ENCODE measurements at regions not wholly inside any gene's neighbourhood (a gene's known extent, or its start where the extent isn't known, plus 50 kb on each side); places are given as distances from the start of the nearest gene placed in this dataset.
A peak's percentile ranks its signal among the peaks of the same experiment; 100 is the strongest.
"Not testable (repeated sequence)": the region's sequence is repeated elsewhere in the genome, so short reads cannot be mapped to it uniquely, and the experiment has no call there.

- FAIRE-seq, result no peak
- no peak for TF ChIP-seq POLR2A (IDR thresholded peaks at IDR 0.05; ENCODE audit: low read depth, low read length)
- DNase-seq (ENCODE audit: insufficient read length, low spot score), result no peak
These were observed 880.6 kb downstream of the LUZP2 start for GRCh38 chr11:25377466-25377865.

GRCh38 chr11:25396847-25397246, 900.0 kb downstream of the LUZP2 start:
- TF ChIP-seq POLR2A (IDR thresholded peaks at IDR 0.05; ENCODE audit: low read depth, low read length), result no peak
- no peak for FAIRE-seq
- DNase-seq (ENCODE audit: insufficient read length, low spot score), result no peak

- FAIRE-seq, result no peak
- no peak for TF ChIP-seq POLR2A (IDR thresholded peaks at IDR 0.05; ENCODE audit: low read depth, low read length)
- no peak for DNase-seq (ENCODE audit: insufficient read length, low spot score)
These were observed 911.3 kb downstream of the LUZP2 start for GRCh38 chr11:25408146-25408545.

- no peak for TF ChIP-seq POLR2A (IDR thresholded peaks at IDR 0.05; ENCODE audit: low read depth, low read length)
- FAIRE-seq (no peak), DNase-seq (ENCODE audit: insufficient read length, low spot score) (no peak)
These were observed 916.1 kb upstream of the ANO3 start for GRCh38 chr11:25415793-25416192.

- TF ChIP-seq POLR2A (IDR thresholded peaks at IDR 0.05; ENCODE audit: low read depth, low read length), result no peak
- no peak for DNase-seq (ENCODE audit: insufficient read length, low spot score)
- peak; percentile 71 for FAIRE-seq
These were observed 908.3 kb upstream of the ANO3 start for GRCh38 chr11:25423436-25424199.

- no peak for TF ChIP-seq POLR2A (IDR thresholded peaks at IDR 0.05; ENCODE audit: low read depth, low read length)
- DNase-seq (ENCODE audit: insufficient read length, low spot score), result no peak
- FAIRE-seq, result no peak
These were observed 899.6 kb upstream of the ANO3 start for GRCh38 chr11:25432376-25432775.

- TF ChIP-seq POLR2A (IDR thresholded peaks at IDR 0.05; ENCODE audit: low read depth, low read length), result no peak
- DNase-seq (ENCODE audit: insufficient read length, low spot score), result no peak
- no peak for FAIRE-seq
These were observed 896.7 kb upstream of the ANO3 start for GRCh38 chr11:25435197-25435596.

GRCh38 chr11:25436326-25436725, 895.6 kb upstream of the ANO3 start:
- no peak for TF ChIP-seq POLR2A (IDR thresholded peaks at IDR 0.05; ENCODE audit: low read depth, low read length)
- DNase-seq (ENCODE audit: insufficient read length, low spot score) (no peak), FAIRE-seq (no peak)

- TF ChIP-seq POLR2A (IDR thresholded peaks at IDR 0.05; ENCODE audit: low read depth, low read length), result no peak
- no peak for FAIRE-seq
- DNase-seq (ENCODE audit: insufficient read length, low spot score), result no peak
These were observed 890.5 kb upstream of the ANO3 start for GRCh38 chr11:25441421-25441820.

- TF ChIP-seq POLR2A (IDR thresholded peaks at IDR 0.05; ENCODE audit: low read depth, low read length), result no peak
- DNase-seq (ENCODE audit: insufficient read length, low spot score) (no peak), FAIRE-seq (no peak)
These were observed 882.8 kb upstream of the ANO3 start for GRCh38 chr11:25449091-25449490.

GRCh38 chr11:25453471-25453870, 878.5 kb upstream of the ANO3 start:
- TF ChIP-seq POLR2A (IDR thresholded peaks at IDR 0.05; ENCODE audit: low read depth, low read length), result no peak
- FAIRE-seq (no peak), DNase-seq (ENCODE audit: insufficient read length, low spot score) (no peak)

- FAIRE-seq (no peak), DNase-seq (ENCODE audit: insufficient read length, low spot score) (no peak)
- TF ChIP-seq POLR2A (IDR thresholded peaks at IDR 0.05; ENCODE audit: low read depth, low read length), result no peak
These were observed 875.7 kb upstream of the ANO3 start for GRCh38 chr11:25456211-25456610.

- no peak for TF ChIP-seq POLR2A (IDR thresholded peaks at IDR 0.05; ENCODE audit: low read depth, low read length)
- no peak for FAIRE-seq
- DNase-seq (ENCODE audit: insufficient read length, low spot score), result no peak
These were observed 847.9 kb upstream of the ANO3 start for GRCh38 chr11:25483915-25484635.

- FAIRE-seq, result no peak
- no peak for TF ChIP-seq POLR2A (IDR thresholded peaks at IDR 0.05; ENCODE audit: low read depth, low read length)
- no peak for DNase-seq (ENCODE audit: insufficient read length, low spot score)
These were observed 846.6 kb upstream of the ANO3 start for GRCh38 chr11:25485315-25485714.

GRCh38 chr11:25486338-25486737, 845.6 kb upstream of the ANO3 start:
- FAIRE-seq; DNase-seq (ENCODE audit: insufficient read length, low spot score): not testable (repeated sequence)

GRCh38 chr11:25488176-25488575, 843.8 kb upstream of the ANO3 start:
- FAIRE-seq, result not testable (repeated sequence)

GRCh38 chr11:25501426-25501825, 830.5 kb upstream of the ANO3 start:
- FAIRE-seq; DNase-seq (ENCODE audit: insufficient read length, low spot score): not testable (repeated sequence)

More at GRCh38 chr11:25488176-25488575, 843.8 kb upstream of the ANO3 start:
- DNase-seq (ENCODE audit: insufficient read length, low spot score), result not testable (repeated sequence)

Measured in H54 (cell line).